D341Med (cell line): ENCODE measurements at regions not wholly inside any gene's neighbourhood (a gene's known extent, or its start where the extent isn't known, plus 50 kb on each side); places are given as distances from the start of the nearest gene placed in this dataset.

Source experiments
- DNase-seq: peaks from one replicate; pipeline ENCODE4 v3.0.0; 2012; ENCODE audit warnings: low spot score

DNA sequence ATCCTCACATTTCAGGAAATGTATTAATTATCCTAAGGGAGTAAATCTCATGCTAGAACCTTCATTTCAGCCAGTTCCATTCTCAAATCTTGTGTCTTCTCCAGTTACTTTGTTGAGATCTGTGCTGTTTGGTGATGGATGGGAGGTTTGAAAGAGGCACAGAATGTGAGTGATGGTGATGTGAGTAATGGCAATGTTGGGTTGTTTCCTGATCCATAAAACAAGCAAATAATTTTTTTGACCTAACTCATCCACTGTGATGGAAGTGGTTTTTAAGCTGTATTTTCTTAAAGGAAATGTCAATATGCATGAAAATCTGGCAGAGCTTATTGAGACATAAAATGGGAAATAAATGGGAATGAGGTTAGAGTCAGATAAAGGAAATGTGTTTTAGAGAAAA, 214.7 kb downstream of the CHRM3 start:
- no peak for DNase-seq

DNA sequence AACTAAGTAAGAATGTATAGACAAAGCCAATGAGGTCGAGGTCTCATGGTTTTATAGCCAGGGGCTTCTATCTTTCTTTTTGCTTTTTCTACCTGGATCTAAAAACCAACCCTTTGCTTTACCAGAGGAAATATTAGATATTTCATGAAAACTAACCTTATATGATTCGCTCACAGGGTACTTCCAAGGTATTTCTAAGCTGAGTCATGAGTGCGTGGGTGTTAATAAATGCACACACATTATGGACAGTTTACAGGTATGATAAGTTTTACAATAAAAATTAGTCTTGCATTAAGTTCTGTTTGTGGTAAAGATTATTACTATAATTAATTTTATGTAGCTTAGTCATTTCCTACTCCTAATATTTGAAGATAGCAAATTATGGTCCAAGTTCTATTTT, 217.2 kb downstream of the CHRM3 start:
- no peak for DNase-seq

DNA sequence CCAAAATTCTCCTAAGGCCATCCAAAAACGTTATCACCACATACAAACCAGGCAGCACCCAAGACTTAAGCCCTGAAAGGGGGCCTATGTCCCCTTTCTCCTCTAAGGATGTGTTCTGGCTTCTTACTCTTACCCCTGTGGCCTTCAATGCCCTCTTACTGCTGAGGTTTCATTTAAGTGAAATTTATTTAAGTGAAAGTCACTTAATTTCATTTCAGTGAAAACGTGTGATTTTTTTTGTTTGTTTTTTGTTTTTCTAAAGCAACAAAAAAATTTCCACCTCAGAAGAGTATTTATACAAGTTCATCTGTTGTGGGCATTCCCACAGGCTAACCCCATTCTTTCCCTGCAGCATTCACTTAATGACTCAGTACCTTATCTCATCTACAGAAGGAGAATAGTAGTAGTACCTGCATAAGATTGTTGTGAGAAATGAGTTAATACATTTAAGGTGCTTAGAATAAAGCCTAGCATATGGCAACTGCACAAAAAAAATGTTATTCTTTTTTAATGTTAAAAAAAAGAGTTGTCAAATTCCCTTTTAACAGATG, 220.6 kb downstream of the CHRM3 start:
- no peak for DNase-seq

DNA sequence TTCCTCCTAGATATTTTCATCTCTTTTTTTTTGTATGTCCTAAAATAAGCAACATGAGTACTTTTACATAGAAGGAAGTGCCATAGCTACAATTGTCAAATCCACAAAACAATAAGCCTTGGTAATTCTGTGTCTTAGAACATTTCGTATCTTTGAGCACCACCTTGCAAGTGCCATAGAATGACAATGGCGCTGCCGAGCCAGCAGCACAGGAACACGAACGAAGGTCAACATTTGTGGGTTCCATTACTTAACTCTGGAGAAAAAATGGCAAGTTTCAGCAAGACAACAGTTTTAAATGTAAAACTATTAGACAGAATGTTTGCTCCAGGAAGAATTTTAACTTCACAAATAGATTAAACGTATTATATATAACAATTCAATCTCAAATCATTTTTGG, 222.1 kb downstream of the CHRM3 start:
- DNase-seq: no peak

DNA sequence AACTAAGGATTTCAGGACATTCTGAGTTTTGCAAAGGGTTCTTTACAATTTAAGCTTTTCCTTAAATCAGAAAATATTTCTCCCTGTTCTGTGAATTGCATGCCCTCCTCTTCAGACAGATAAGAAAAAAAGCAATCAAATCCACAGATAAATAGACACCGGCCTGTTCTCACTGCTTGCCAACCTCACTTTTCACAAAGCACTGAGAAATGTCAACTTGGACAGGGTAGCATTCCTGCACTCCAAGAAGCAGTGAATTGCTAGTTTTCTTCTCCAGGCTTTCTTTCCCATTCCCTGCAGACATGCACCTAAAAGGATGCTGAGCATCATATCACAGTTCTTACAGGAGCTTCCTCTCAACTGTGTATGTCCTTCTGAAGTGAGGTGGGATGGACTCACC, 226.0 kb downstream of the CHRM3 start:
- no peak for DNase-seq

DNA sequence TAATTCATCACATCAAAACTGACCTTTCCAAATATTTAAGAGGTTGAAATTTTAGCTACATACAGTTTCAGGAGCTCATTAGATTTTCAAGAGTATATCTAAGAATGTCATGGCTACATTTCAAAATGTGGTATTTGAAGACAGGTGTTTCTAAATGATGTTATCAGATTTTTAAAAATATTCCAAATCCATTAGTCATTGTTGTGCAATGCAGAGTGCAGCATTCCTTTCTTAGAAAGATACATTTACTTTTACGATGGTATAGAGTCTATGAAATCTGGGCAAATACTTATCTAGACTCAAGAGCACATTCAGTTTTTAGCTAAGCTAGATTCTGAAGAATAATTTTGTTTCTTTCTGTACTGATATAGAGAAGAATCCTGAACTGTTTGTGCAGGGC, 230.3 kb downstream of the CHRM3 start:
- DNase-seq: no peak

DNA sequence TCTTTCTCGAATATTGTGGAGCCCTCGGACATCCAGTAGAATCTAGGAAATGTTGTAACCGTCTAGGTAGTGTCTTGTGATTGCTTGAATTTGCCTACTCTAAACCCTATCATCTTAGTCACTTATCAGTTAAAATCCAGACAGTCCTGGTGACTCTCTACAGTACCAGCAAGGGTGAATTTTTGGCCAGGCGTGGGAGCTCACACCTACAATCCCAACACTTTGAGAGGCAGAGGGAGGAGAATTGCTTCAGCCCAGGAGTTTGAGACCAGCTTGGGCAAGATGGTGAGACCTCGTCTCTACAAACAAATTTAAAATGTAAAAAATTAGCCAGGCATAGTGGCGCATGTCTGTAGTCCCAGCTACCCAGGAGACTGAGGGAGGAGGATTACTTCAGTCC, 230.9 kb downstream of the CHRM3 start:
- no peak for DNase-seq

DNA sequence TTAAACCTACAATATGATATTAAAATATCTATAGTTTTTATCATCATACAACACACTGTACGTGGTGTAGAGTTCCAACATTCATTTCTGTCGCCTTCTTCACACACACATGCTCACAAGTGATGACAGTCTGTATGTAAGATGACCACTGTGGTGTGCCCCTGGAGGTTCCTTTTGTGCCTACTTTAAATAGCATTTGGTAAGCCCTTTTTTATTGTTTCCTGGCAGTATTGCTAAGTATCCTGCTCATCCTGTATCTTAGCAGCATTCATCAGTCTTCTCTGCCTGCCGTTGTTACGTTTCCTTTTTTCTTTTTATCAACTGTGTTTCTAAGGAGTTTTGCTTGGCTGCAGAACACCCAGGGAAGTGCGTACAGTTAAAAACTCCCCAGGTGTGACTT, 231.4 kb downstream of the CHRM3 start:
- no peak for DNase-seq

DNA sequence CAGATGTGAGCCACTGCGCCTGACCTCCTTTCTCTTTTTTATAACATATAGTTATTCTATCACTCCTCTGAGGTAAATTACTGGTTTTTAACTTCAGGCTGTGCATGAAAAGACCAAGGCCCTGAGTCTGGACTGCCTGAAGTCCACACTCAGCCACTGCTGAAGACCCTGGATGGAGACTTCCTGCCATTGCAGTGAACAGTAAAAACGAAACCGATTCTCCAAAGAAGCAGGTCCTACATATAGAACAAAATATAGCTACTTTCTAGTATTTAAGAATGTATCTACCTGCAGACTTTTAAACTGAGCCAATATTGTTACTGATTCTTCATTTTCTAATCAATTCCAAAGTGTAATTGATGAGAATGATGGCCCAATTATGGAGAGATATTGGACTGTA, 232.8 kb downstream of the CHRM3 start:
- no peak for DNase-seq

DNA sequence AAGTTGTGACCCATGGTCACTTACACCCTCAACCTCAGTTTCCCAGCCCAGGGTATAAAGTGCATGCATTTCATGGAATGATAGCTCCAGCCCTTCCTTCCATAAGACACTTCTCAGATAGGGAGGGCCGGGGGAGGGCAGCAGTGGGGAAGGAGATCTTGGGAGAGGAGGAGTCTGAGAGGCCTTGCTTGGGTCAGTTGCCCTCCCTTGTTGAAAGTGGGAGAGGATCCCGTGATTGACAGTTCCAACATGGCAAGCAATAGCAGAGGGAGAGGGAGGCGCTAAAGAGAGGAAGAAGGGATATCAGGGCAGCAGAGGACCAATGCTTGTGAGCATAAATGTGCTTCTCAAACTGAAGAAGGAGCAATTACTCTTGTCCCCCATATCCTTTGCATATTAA, 244.4 kb downstream of the CHRM3 start:
- no peak for DNase-seq

DNA sequence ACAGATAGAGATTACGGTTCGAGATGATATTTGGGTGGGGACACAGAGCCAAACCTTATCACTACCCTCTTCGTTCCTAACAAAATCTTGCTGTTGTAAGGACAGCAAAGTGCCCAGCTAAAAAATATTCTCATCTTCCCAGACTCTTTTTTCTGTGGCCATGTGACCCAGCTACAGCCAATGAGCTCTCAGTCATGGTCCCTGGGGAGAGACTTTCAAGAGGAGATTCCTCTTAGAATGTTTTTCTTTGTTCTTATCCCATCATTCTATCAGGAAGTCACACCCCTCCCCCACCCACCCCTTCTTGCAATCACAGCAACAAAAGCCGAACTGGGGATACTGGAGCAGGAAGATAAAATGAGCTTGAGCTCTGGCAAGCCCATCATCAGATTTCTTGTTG, 247.1 kb downstream of the CHRM3 start:
- no peak for DNase-seq

DNA sequence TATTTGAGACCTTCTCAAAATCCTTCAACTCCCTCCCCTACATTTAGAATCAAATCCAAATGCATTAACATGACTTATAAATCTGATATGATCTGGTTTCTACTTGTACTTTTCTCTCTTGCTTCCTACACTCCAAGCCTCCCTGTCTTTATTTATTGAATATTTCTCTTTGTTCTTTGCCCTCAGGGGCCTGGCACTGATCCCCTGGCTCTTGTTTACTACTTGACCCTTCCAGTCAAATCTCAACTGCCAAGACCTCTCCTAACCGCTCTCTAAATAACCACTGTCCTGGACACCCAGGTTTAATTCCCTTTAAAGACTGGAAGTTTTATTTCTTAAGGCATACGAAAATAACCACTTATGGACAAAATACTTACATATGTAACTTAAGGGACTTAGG, 248.9 kb downstream of the CHRM3 start:
- peak; percentile 47 for DNase-seq

DNA sequence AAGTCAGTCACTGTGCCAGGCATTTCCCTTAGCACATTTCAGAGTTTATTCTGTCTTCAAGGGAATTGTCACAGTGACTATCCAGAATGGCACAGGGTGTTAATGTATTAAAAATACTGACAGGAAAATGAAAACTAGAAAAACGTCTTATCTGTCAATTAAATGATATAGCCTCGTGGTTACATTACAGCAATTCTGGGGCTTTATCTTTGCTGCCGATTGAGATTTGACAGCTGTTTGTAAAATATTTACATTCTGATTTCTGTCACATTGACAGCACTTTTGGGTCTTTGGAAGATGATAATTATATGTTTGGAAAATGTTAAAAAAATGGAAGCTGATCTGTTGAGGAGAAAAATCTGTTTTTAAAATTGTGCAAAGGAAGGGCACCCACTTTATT, 250.0 kb downstream of the CHRM3 start:
- no peak for DNase-seq

DNA sequence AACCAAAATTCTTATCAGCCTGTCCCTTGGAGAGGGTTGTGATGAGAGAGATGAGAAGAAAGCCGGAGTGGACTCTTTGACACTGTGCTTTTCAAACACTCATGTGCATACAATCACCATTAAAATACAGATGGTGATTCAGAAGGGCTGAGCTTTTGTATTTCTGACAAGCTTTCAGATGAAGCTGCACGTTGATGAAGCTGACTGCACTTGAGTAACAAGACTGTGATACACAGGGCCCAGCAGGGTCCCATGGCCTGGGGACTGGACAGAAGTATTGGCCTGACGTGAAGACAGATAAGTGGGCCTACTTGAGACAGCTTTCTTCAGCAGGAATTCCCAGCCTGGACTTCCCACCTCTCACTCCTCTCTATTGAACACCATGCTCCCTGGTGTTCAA, 258.2 kb downstream of the CHRM3 start:
- no peak for DNase-seq

DNA sequence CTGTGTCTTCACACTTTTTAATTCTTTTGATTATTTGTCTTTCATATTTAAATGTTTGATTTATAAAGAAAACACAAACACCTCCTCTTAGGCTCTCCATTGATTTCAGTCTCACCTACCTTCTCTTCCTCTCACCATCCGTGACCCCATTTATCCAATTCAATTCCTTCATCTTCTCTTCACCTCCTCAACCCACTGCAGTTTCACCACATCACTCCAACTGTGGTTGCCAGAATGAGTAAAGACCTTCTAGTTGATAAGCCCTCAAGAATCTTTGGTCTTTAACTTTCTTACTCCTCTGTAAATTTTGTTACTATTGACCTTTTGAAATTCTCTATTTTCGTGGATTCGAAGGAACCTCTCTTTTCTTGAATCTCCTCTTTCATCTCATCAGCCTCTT, 260.7 kb downstream of the CHRM3 start:
- no peak for DNase-seq

DNA sequence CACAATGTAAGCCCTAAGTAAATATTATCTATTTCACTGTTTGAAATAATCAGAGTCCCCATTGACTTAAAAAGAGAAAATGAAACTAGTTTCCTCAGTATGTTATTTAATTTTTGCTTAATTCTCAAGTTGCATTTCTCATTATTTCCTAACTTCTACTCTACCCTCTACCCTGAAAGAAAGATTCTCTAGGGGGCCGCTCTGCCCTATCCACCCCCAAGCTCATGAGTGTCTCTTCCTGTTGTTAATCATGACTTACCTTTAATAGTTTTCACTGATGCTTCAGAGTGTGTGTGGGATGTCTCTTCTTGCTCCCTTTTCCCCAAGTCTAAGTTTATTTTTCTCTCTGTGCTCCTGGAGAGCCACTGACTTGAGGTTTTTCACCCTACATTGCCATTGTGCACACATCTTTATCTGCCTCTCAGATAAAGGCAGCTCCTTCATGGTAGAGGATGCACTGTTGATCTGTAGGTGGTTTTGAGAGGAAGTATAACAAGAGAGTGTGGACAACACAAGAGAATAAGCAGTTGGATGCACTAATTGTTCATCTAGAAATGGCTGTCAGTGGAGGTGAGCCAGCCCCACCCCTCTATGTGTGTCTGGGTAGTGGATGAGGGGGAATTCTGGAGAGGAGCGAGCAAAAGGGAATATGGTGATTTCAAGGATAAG, 261.7 kb downstream of the CHRM3 start:
- no peak for DNase-seq

DNA sequence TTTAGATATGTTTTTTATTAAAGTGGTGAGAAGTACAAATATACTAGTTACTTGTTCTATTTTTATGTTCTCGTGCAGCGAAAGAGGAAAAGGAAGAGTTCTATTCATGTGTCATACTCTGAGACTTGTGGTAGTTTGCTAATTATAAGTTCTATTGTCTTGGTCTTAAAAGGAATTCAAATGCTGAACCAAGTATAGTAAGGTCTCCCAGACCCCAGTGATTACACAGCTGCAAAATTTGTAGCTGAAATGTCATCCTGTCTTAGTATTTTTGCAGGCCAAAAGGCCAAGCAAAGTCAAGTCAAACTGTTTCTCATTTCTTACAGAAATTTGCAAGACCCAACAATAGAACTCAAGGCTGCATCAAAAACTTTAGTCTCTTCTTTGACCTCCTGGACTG, 268.7 kb downstream of the CHRM3 start:
- no peak for DNase-seq

DNA sequence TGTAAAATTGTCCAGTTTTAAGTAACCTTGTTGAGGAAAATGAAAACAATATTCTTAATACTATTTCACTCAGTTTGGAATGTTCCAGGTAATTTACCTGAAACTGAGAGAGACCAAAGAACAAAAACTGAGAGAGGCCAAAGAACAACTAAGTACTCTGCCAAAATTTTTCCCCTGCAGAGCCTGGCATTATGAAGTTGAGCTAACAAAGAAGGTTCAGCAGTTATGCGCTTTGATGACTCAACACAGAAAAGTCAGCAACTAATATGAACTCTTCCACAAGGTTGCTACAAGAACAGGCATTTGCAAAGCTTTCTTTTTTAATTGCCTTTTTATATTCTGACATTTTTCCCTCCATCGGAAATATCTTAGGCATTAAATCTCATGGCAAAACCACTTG, 270.9 kb downstream of the CHRM3 start:
- no peak for DNase-seq

DNA sequence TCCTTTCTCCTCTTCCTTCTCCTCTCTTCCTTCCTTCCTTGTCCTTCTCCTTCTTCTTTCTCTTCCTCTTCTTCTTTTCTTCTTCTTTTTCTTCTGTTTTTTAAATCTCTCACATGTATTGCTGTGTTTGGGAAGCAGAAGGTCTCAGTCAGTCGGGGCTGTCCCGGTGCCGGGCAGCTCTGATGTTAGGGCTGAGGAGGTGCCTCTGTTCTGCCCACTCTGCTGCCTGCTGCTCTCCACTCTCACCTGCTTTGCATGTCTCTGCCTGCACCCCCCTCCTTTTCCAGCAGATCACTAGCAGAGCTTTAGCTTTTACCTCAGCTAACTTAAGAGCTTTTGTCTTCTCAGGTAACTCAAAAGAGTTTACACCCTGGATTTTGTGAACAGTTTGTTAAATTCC, 276.6 kb downstream of the CHRM3 start:
- no peak for DNase-seq

DNA sequence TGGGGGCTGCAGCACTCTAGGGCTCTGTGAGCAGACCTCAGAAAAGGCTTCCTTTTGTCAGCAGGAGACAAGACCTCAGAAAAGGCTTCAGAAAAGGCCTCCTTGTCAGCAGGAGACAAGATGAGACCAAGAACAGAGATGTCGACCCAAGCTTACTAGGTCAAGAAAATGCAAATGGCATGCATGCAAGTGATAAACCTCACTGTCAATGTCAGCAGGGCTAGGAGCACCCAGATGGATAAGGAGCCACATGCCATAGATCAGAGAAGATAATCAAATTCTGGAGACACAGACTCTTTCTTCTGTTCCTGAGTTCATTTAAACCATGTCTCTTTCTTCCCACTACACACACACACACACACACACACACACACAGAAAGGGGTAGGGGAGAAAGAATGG, 285.9 kb downstream of the CHRM3 start:
- DNase-seq: no peak

DNA sequence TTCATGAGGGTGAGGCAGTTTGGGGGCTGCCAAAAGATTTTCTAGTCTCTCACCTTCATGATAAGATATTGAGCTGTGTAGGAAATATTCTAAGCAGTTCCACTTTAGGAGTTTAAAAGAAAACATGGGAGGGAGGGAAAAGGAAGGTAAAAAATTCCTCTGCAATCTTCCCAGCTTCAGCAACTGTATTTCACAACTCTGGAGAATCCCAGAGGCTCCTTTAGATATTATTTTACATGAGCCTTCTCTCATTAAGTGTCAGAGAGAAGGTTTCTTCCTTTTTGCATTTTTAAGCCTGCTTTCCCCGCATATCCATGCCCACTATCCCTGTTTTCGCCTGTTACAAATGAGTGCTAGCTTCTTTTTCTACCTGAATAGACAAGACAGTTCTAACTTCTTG, 289.4 kb downstream of the CHRM3 start:
- no peak for DNase-seq

DNA sequence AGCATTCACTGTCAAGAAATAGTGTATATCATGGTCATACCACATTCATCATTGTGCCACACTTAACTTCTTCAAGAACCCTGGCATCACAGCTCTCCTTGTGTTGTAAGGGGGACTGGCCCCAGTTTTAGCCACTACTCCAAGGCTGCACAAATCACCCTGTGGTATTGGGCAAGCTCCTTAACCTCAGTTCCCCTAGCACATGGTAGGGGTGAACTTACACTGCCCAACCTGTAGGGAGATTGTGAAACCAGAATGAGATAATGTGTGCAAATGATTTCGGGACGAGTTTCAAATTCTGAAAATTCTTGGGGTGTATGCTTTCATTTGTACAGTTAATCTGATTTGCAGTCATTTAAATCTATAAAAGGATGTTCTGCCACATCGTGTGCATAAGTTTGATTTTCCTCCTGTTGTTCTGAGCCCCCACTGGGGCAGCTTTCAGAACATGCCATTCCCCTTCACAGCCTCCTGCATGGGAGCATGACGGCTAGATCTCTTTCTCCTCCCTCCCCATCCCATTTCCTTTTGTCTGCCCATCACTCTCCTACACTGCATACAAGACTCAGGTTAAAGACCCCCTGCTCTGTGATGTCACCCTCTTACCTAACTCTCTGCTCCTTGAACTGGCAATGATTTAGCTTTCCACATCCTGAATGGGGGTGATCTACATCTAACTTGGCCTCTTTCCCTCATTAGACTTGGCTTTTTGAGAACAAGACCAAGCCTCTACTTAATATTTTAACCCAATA, 290.3 kb downstream of the CHRM3 start:
- no peak for DNase-seq

DNA sequence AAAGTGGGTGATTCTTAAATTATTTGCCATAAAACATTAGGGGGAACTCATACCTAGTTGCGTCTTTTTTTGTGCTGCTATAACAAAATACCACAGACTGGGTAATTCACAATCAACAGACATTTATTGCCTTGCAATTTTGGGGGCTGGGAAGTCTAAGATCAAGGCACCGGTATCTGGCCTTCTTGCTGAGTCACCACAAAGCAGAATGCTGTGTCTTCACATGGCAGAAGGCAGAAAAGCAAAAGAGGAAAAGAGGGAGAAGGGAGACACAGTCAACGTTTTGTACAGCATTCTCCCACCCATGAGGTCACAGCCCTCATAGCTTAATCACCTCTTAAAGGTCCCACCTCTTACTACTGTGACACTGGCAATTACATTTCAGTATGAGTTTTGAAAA, 291.0 kb downstream of the CHRM3 start:
- DNase-seq: no peak

DNA sequence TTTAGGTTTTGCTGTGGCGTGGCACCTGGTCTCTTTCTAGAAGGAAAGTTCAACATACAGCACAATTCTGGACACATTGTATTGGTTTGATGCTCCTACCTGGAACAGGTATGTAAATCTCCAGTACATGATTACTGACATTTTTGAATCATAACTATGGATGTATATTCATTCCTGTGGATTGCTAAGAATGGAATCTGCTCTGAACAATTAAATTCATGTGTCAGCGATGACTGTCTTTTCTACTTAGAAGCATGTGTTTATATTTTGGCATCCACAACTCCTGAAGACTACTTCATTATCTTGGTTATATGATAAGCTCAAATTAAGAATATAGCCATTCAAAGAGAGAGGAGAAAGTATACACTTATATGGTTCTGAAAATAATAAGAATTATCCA, 291.8 kb downstream of the CHRM3 start:
- no peak for DNase-seq
